ENCODE measurements at regions not wholly inside any gene's neighbourhood (a gene's known extent, or its start where the extent isn't known, plus 50 kb on each side); places are given as distances from the start of the nearest gene placed in this dataset.

GRCh38 chr1:102184477-102184876 lies 187.8 kb upstream of the OLFM3 start:
- H3K4me2 ChIP-seq (ENCODE audit: low read depth, low read length), result no peak overlapping the region
- intact Hi-C loops (cut with micrococcal nuclease; ENCODE audit: unreplicated experiment) (no loop called here), in situ Hi-C loops (cut with HindIII; ENCODE audit: extremely low pct_ligation_motif_present, low pct_unique_long_range_greater_than_20kb) (no loop called here)
- H3K36me3 ChIP-seq (replicated peaks in 1 of 2; ENCODE audit: control insufficient read depth in 1 of 2, insufficient read depth in 2 of 2, low read length in 2 of 2), result no peaks in the 10 kb centered on the region
- H3K79me2 ChIP-seq (ENCODE audit: insufficient read depth, low read length), result no peaks in the 10 kb centered on the region
- FAIRE-seq (no peak), ATAC-seq (no peak), DNase-seq (ENCODE audit: low spot score) (no peak)
- no peak for TF ChIP-seq MEF2D (CRISPR knock-in tag; IDR thresholded peaks at IDR 0.05)
- no peak overlapping the region for H2AFZ ChIP-seq (ENCODE audit: low read length)
- H3K4me1 ChIP-seq (ENCODE audit: insufficient read depth, low read length), result no peaks in the 10 kb centered on the region
- no peaks in the 10 kb centered on the region for H3K27me3 ChIP-seq (ENCODE audit: control insufficient read depth in 1 of 2, insufficient read depth in 2 of 2, low read length in 2 of 2)
- ChIA-PET POLR2A (no interaction called here), CTCF (ENCODE audit: low intra/inter-chr PET ratio, low total read pairs) (no interaction called here)
- H3K4me3 ChIP-seq (replicated peaks in 1 of 3; ENCODE audit: insufficient read depth in 1 of 3, low read depth in 2 of 3, low read length in 3 of 3), result no peak overlapping the region
- H3K9ac ChIP-seq (ENCODE audit: insufficient read depth, low read depth, low read length), result no peak overlapping the region
- BruUV-seq (replicated peaks), result no TSS peak
- H4K20me1 ChIP-seq (ENCODE audit: insufficient read depth, low read length), result no peaks in the 10 kb centered on the region
- H3K9me3 ChIP-seq (ENCODE audit: low read length), result no peaks in the 10 kb centered on the region
- no peak overlapping the region for H3K27ac ChIP-seq (ENCODE audit: extremely low read length, insufficient read depth, low read length)

GRCh38 chr1:102183711-102184110 lies 187.0 kb upstream of the OLFM3 start:
- H3K79me2 ChIP-seq (ENCODE audit: insufficient read depth, low read length), result no peaks in the 10 kb centered on the region
- H3K9me3 ChIP-seq (ENCODE audit: low read length), result no peaks in the 10 kb centered on the region
- DNase-seq (ENCODE audit: low spot score), result no peak
- no peak for FAIRE-seq
- intact Hi-C loops (cut with micrococcal nuclease; ENCODE audit: unreplicated experiment) (no loop called here), in situ Hi-C loops (cut with HindIII; ENCODE audit: extremely low pct_ligation_motif_present, low pct_unique_long_range_greater_than_20kb) (no loop called here)
- H3K9ac ChIP-seq (ENCODE audit: insufficient read depth, low read depth, low read length), result no peak overlapping the region
- no peak overlapping the region for H3K27ac ChIP-seq (ENCODE audit: extremely low read length, insufficient read depth, low read length)
- H4K20me1 ChIP-seq (ENCODE audit: insufficient read depth, low read length), result no peaks in the 10 kb centered on the region
- BruUV-seq (replicated peaks), result no TSS peak
- no peak overlapping the region for H3K4me3 ChIP-seq (replicated peaks in 1 of 3; ENCODE audit: insufficient read depth in 1 of 3, low read depth in 2 of 3, low read length in 3 of 3)
- H3K36me3 ChIP-seq (replicated peaks in 1 of 2; ENCODE audit: control insufficient read depth in 1 of 2, insufficient read depth in 2 of 2, low read length in 2 of 2), result no peaks in the 10 kb centered on the region
- POLR2A ChIA-PET, result no interaction called here
- no peak overlapping the region for H2AFZ ChIP-seq (ENCODE audit: low read length)
- no peak for ATAC-seq
- H3K27me3 ChIP-seq (ENCODE audit: control insufficient read depth in 1 of 2, insufficient read depth in 2 of 2, low read length in 2 of 2), result no peaks in the 10 kb centered on the region
- no peaks in the 10 kb centered on the region for H3K4me1 ChIP-seq (ENCODE audit: insufficient read depth, low read length)
- 3% methylated on average over 2 of the region's 2 CpGs for WGBS (ENCODE audit: low lambda C conversion rate)
- CTCF ChIA-PET (ENCODE audit: low intra/inter-chr PET ratio, low total read pairs), result no interaction called here
- H3K4me2 ChIP-seq (ENCODE audit: low read depth, low read length), result no peak overlapping the region
- no peak for TF ChIP-seq ATAD3A (CRISPR knock-in tag; IDR thresholded peaks at IDR 0.05)
- no peak for TF ChIP-seq MED8 (CRISPR knock-in tag; IDR thresholded peaks at IDR 0.05; ENCODE audit: insufficient replicate concordance)
- no peak for TF ChIP-seq ZNF772 (CRISPR knock-in tag; IDR thresholded peaks at IDR 0.05)
- no peak for TF ChIP-seq E2F1 (CRISPR knock-in tag; IDR thresholded peaks at IDR 0.05)
- no peak for TF ChIP-seq ZNF850 (CRISPR knock-in tag; conservative IDR thresholded peaks at IDR 0.05)
- TF ChIP-seq EZH2 (conservative IDR thresholded peaks at IDR 0.05; ENCODE audit: low read depth, low read length), result no peak
- no peak for TF ChIP-seq CENPBD1 (CRISPR knock-in tag; IDR thresholded peaks at IDR 0.05; ENCODE audit: borderline replicate concordance, low read depth)
- no peak for TF ChIP-seq ZBTB7A (CRISPR knock-in tag; IDR thresholded peaks at IDR 0.05)
- no peak for TF ChIP-seq HIC2 (CRISPR knock-in tag; IDR thresholded peaks at IDR 0.05; ENCODE audit: low read depth)
- TF ChIP-seq ZSCAN20 (CRISPR knock-in tag; IDR thresholded peaks at IDR 0.05; ENCODE audit: borderline replicate concordance), result no peak
- TF ChIP-seq CAMTA2 (CRISPR knock-in tag; IDR thresholded peaks at IDR 0.05; ENCODE audit: borderline replicate concordance), result no peak
- no peak for TF ChIP-seq RCOR2 (CRISPR knock-in tag; IDR thresholded peaks at IDR 0.05)
- TF ChIP-seq IKZF1 (IDR thresholded peaks at IDR 0.05), result no peak
- TF ChIP-seq ZUFSP (CRISPR knock-in tag; IDR thresholded peaks at IDR 0.05; ENCODE audit: borderline replicate concordance), result no peak
- TF ChIP-seq DNMT3B (CRISPR knock-in tag; conservative IDR thresholded peaks at IDR 0.05), result no peak
